Kidney glomerular epithelial cell (primary cell): ENCODE measurements at regions not wholly inside any gene's neighbourhood (a gene's known extent, or its start where the extent isn't known, plus 50 kb on each side); places are given as distances from the start of the nearest gene placed in this dataset.
"Not testable (repeated sequence)": the region's sequence is repeated elsewhere in the genome, so short reads cannot be mapped to it uniquely, and the experiment has no call there.

Experiments used
- DNase-seq: peaks from one replicate; lab custom pipeline; 2025; lab: John Stamatoyannopoulos, UW

- no peak for DNase-seq
Observed at GRCh38 chr16:65621640-65622039, 499.8 kb upstream of the CDH11 start.

GRCh38 chr16:65619606-65620005 is 497.7 kb upstream of the CDH11 start:
- DNase-seq = no peak

- no peak for DNase-seq
Observed at GRCh38 chr16:65618931-65619330, 497.1 kb upstream of the CDH11 start.

GRCh38 chr16:65618333-65618732 is 496.5 kb upstream of the CDH11 start:
- DNase-seq = no peak

- no peak for DNase-seq
Observed at GRCh38 chr16:65617421-65617820, 495.6 kb upstream of the CDH11 start.

- no peak for DNase-seq
Observed at GRCh38 chr16:65608455-65608854, 486.6 kb upstream of the CDH11 start.

- no peak for DNase-seq
Observed at GRCh38 chr16:65604771-65605170, 482.9 kb upstream of the CDH11 start.

- no peak for DNase-seq
Observed at GRCh38 chr16:65601781-65602180, 479.9 kb upstream of the CDH11 start.

- no peak for DNase-seq
Observed at GRCh38 chr16:65600629-65601028, 478.8 kb upstream of the CDH11 start.

GRCh38 chr16:65600046-65600445 is 478.2 kb upstream of the CDH11 start:
- no peak for DNase-seq

- no peak for DNase-seq
Observed at GRCh38 chr16:65598621-65599020, 476.8 kb upstream of the CDH11 start.

- DNase-seq = no peak
Observed at GRCh38 chr16:65583498-65583897, 461.6 kb upstream of the CDH11 start.

- no peak for DNase-seq
Observed at GRCh38 chr16:65579050-65579449, 457.2 kb upstream of the CDH11 start.

- no peak for DNase-seq
Observed at GRCh38 chr16:65576631-65577030, 454.8 kb upstream of the CDH11 start.

- no peak for DNase-seq
Observed at GRCh38 chr16:65576139-65576538, 454.3 kb upstream of the CDH11 start.

GRCh38 chr16:65574326-65574966 is 452.6 kb upstream of the CDH11 start:
- no peak for DNase-seq

- peak; percentile 55 for DNase-seq
Observed at GRCh38 chr16:65572156-65572555, 450.3 kb upstream of the CDH11 start.

- no peak for DNase-seq
Observed at GRCh38 chr16:65570261-65570660, 448.4 kb upstream of the CDH11 start.

- no peak for DNase-seq
Observed at GRCh38 chr16:65559846-65560245, 438.0 kb upstream of the CDH11 start.

GRCh38 chr16:65549689-65550088 is 427.8 kb upstream of the CDH11 start:
- not testable (repeated sequence) for DNase-seq

- no peak for DNase-seq
Observed at GRCh38 chr16:65548470-65548869, 426.6 kb upstream of the CDH11 start.

- peak; percentile 42 for DNase-seq
Observed at GRCh38 chr16:65547772-65548446, 426.0 kb upstream of the CDH11 start.

GRCh38 chr16:65546353-65546791 is 424.5 kb upstream of the CDH11 start:
- DNase-seq = no peak

GRCh38 chr16:65545413-65545956 is 423.6 kb upstream of the CDH11 start:
- no peak for DNase-seq
